MM.1S (cell line): ENCODE measurements at regions not wholly inside any gene's neighbourhood (a gene's known extent, or its start where the extent isn't known, plus 50 kb on each side); places are given as distances from the start of the nearest gene placed in this dataset.

ENCODE experiments used
- DNase-seq: peaks from one replicate; pipeline ENCODE4 v3.0.0-alpha.2; 2015
- H2AFZ ChIP-seq: fragments of 300-600 bp; sonication (generic); 2 replicates; pipeline ENCODE4 v1.6.0; 2016; ENCODE audit warnings: antibody characterized with exemption, low read length
- H3F3A ChIP-seq: fragments of 300-600 bp; sonication (generic); 2 replicates; pipeline ENCODE4 v1.6.1; 2016; ENCODE audit warnings: mild to moderate bottlenecking, antibody characterized with exemption, low read length, moderate library complexity, mixed read lengths; ENCODE audit not compliant: insufficient read depth
- H3K27ac ChIP-seq: fragments of 300-600 bp; sonication (generic); 2 replicates; pipeline ENCODE4 v1.5.1; 2016; ENCODE audit warnings: mild to moderate bottlenecking, low read length
- H3K27me3 ChIP-seq: fragments of 300-600 bp; sonication (generic); replicated peaks from 2 replicates; pipeline ENCODE4 v1.6.0; 2016; ENCODE audit warnings: low read length; ENCODE audit not compliant: insufficient read depth
- H3K36me3 ChIP-seq: fragments of 300-600 bp; sonication (generic); replicated peaks from 2 replicates; pipeline ENCODE4 v1.6.1; 2016; ENCODE audit warnings: mild to moderate bottlenecking, low read length, mixed read lengths; ENCODE audit not compliant: insufficient read depth
- H3K4me1 ChIP-seq: fragments of 300-600 bp; sonication (generic); 2 replicates; pipeline ENCODE4 v1.6.1; 2016; ENCODE audit warnings: low read length, mixed read lengths
- H3K4me2 ChIP-seq: fragments of 300-600 bp; sonication (generic); 2 replicates; pipeline ENCODE4 v1.6.0; 2016; ENCODE audit warnings: low read depth, low read length
- H3K4me3 ChIP-seq: fragments of 300-600 bp; sonication (generic); 2 replicates; pipeline ENCODE4 v1.5.1; 2016; ENCODE audit warnings: low read length, mixed read lengths
- H3K79me2 ChIP-seq: fragments of 300-600 bp; sonication (generic); 2 replicates; pipeline ENCODE4 v1.6.1; 2016; ENCODE audit warnings: mixed run types, low read length, mixed read lengths
- H3K9ac ChIP-seq: fragments of 300-600 bp; sonication (generic); 2 replicates; pipeline ENCODE4 v1.6.1; 2016; ENCODE audit warnings: low read length, mixed read lengths
- H3K9me2 ChIP-seq: fragments of 300-600 bp; sonication (generic); replicated peaks from 2 replicates; pipeline ENCODE4 v1.6.1; 2016; ENCODE audit warnings: mild to moderate bottlenecking, low read length, mixed read lengths; ENCODE audit not compliant: insufficient read depth
- H3K9me3 ChIP-seq: fragments of 300-600 bp; sonication (generic); replicated peaks from 2 replicates; pipeline ENCODE4 v1.6.1; 2016; ENCODE audit warnings: mild to moderate bottlenecking, low read length, mixed read lengths; ENCODE audit not compliant: insufficient read depth
- H4K20me1 ChIP-seq: fragments of 300-600 bp; sonication (generic); 2 replicates; pipeline ENCODE4 v1.6.1; 2016; ENCODE audit warnings: mild to moderate bottlenecking, low read length, moderate library complexity, mixed read lengths; ENCODE audit not compliant: insufficient read depth
- EZH2 ChIP-seq: fragments of 300-600 bp; sonication (generic); optimal IDR thresholded peaks from 2 replicates; pipeline ENCODE3; 2017; ENCODE audit warnings: low read depth, mild to moderate bottlenecking, antibody characterized with exemption, low read length, mixed read lengths
- EZH2phosphoT487 ChIP-seq: fragments of 300-600 bp; sonication (generic); IDR thresholded peaks from 2 replicates; pipeline ENCODE4 v1.6.1; 2018; ENCODE audit warnings: antibody characterized with exemption, low read length
- TF ChIP-seq, protein P1 (sequence below): fragments of 300-600 bp; sonication (generic); IDR thresholded peaks from 2 replicates; pipeline ENCODE4 v1.5.1; 2016; ENCODE audit warnings: antibody characterized with exemption, low read length, mixed read lengths

DNA sequence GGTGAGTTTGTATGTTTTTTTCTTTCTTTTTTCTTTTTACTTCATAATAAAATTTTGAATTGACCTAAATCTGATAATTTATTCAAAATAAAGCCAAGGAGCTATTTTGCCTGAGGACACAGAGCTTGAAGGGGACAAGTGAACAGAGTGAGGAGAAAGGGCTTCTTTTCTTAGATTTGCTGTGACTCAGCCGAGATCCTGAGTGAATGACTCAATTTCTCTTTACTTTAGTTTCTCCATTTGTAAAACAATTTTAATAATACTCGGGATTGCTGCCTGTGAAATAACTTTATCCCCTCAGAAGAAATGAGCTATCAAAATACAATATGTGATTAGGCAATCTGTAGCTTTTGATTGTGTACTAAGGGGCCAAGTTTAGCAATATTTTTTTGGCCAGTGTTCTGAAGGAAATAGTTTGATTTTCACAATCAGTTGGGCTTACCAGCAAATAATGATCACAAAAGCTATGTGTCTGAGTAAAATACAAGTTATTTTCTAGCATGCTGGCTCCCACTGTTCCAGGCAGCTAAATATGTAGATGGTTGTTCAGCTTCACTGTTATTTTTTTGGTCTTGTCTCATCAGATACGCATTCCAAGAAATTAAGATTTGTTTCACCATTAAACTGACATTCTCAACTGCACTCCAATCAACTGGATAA, 437.5 kb downstream of the FGF9 start:
- Histone ChIP-seq H3K4me2 (no peak overlapping the region), H3K27ac (no peak overlapping the region)

DNA sequence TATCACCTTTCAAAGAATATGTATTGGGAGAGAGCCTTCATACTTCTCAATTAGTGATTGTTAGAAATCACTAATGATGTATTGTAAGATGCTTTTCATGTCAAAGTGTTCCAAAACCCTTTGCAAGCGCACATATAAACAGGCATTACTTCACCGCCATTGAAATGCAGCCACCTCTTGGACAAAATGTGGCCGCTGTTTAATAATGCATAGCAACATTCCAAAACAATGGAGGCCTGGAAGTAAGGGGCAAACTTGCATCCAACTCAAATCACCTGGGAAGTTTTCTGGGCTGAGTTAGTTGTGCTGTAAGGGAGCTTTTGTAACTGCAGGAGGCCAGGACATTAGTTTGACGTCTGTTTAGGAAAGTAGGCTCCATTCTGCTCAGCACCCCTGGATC, 438.1 kb downstream of the FGF9 start:
- Histone ChIP-seq H3K9me2 (no peaks in the 10 kb centered on the region), H3K36me3 (no peaks in the 10 kb centered on the region), H3K9ac (no peak overlapping the region), H2AFZ (no peak overlapping the region), H3K27me3 (no peaks in the 10 kb centered on the region), H3K9me3 (no peaks in the 10 kb centered on the region), H3K79me2 (no peaks in the 10 kb centered on the region), H3F3A (no peaks in the 10 kb centered on the region), H3K27ac (no peak overlapping the region), H3K4me1 (no peaks in the 10 kb centered on the region), H3K4me2 (no peak overlapping the region), H4K20me1 (no peaks in the 10 kb centered on the region), H3K4me3 (no peak overlapping the region)
- TF ChIP-seq EZH2phosphoT487: no peak
- TF ChIP-seq EZH2: no peak
- TF ChIP-seq, protein P1, sequence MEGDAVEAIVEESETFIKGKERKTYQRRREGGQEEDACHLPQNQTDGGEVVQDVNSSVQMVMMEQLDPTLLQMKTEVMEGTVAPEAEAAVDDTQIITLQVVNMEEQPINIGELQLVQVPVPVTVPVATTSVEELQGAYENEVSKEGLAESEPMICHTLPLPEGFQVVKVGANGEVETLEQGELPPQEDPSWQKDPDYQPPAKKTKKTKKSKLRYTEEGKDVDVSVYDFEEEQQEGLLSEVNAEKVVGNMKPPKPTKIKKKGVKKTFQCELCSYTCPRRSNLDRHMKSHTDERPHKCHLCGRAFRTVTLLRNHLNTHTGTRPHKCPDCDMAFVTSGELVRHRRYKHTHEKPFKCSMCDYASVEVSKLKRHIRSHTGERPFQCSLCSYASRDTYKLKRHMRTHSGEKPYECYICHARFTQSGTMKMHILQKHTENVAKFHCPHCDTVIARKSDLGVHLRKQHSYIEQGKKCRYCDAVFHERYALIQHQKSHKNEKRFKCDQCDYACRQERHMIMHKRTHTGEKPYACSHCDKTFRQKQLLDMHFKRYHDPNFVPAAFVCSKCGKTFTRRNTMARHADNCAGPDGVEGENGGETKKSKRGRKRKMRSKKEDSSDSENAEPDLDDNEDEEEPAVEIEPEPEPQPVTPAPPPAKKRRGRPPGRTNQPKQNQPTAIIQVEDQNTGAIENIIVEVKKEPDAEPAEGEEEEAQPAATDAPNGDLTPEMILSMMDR: no peak
- no peak for DNase-seq

More for the DNA sequence above, 437.5 kb downstream of the FGF9 start:
- H2AFZ ChIP-seq: no peak overlapping the region
- no peaks in the 10 kb centered on the region for H3F3A ChIP-seq
- no peaks in the 10 kb centered on the region for H3K36me3 ChIP-seq
- no peaks in the 10 kb centered on the region for H3K9me3 ChIP-seq
- no peak overlapping the region for H3K4me3 ChIP-seq
- DNase-seq: no peak
- no peaks in the 10 kb centered on the region for H3K79me2 ChIP-seq
- H3K27me3 ChIP-seq: no peaks in the 10 kb centered on the region
- H3K9ac ChIP-seq: no peak overlapping the region
- TF ChIP-seq EZH2: no peak
- TF ChIP-seq, protein P1: no peak
- TF ChIP-seq EZH2phosphoT487: no peak
- no peaks in the 10 kb centered on the region for H3K4me1 ChIP-seq
- no peaks in the 10 kb centered on the region for H3K9me2 ChIP-seq
- no peaks in the 10 kb centered on the region for H4K20me1 ChIP-seq

DNA sequence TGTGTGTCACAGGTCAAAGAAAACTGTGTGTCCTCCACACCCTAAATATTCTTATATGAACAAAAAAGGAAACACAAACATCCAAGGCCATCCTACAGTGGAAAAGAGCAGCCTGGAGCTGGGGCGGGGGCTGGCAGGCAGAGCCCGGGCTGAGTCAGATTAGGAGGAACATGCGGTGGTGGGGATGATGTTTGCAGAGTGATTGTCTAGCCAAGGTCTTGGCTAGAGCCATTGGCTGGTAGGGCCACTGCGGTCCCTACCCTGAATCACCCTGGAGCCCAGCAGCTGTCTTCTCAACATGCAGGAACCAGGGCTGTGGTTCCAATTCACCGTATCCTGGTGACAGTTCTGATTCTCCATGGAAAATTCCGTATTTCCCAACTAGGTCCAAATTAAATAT, 439.5 kb downstream of the FGF9 start:
- Histone ChIP-seq H3K4me3 (no peak overlapping the region), H2AFZ (no peak overlapping the region), H3F3A (0 out of 2 replicates have a peak, but pooled peaks cover 6% of the 10 kb centered on the region), H3K9me2 (no peaks in the 10 kb centered on the region), H3K9me3 (no peaks in the 10 kb centered on the region), H3K9ac (no peak overlapping the region), H3K4me1 (peaks cover 6% of the 10 kb centered on the region; the same call in 1 of the 2 replicates), H3K4me2 (no peak overlapping the region), H3K27ac (no peak overlapping the region), H3K79me2 (no peaks in the 10 kb centered on the region), H3K27me3 (no peaks in the 10 kb centered on the region), H4K20me1 (no peaks in the 10 kb centered on the region), H3K36me3 (no peaks in the 10 kb centered on the region)
- TF ChIP-seq EZH2: no peak
- TF ChIP-seq EZH2phosphoT487: no peak
- TF ChIP-seq, protein P1: no peak
- DNase-seq: no peak
